SJSA1 (cell line): ENCODE measurements at regions not wholly inside any gene's neighbourhood (a gene's known extent, or its start where the extent isn't known, plus 50 kb on each side); places are given as distances from the start of the nearest gene placed in this dataset.
"Not testable (repeated sequence)": the region's sequence is repeated elsewhere in the genome, so short reads cannot be mapped to it uniquely, and the experiment has no call there.

Source experiments
- DNase-seq, 2 experiments: peaks; one replicate each; pipeline ENCODE4 v3.0.0-alpha.2; 2015 to 2020; ENCODE audit warnings: low spot score in 2 of 2, low read depth in 1 of 2
- H3K27ac ChIP-seq: fragments of 250-450 bp; sonication (Bioruptor Pico); 2 replicates; pipeline ENCODE4 v1.5.1; 2020; ENCODE audit warnings: mild to moderate bottlenecking, moderate library complexity
- H3K27me3 ChIP-seq: fragments of 250-450 bp; sonication (Bioruptor Pico); replicated peaks from 2 replicates; pipeline ENCODE4 v1.5.1; 2020; ENCODE audit warnings: mild to moderate bottlenecking, moderate library complexity
- H3K36me3 ChIP-seq: fragments of 250-450 bp; sonication (Bioruptor Pico); 2 replicates; pipeline ENCODE4 v1.5.1; 2020; ENCODE audit warnings: mild to moderate bottlenecking
- H3K4me1 ChIP-seq: fragments of 250-450 bp; sonication (Bioruptor Pico); replicated peaks from 2 replicates; pipeline ENCODE4 v1.6.1; 2021; ENCODE audit warnings: mild to moderate bottlenecking
- H3K4me3 ChIP-seq: fragments of 250-450 bp; sonication (Bioruptor Pico); 2 replicates; pipeline ENCODE4 v1.5.1; 2020; ENCODE audit warnings: mild to moderate bottlenecking
- H3K9me3 ChIP-seq: fragments of 250-450 bp; sonication (Bioruptor Pico); replicated peaks from 2 replicates; pipeline ENCODE4 v1.5.1; 2020; ENCODE audit warnings: mild to moderate bottlenecking

DNA sequence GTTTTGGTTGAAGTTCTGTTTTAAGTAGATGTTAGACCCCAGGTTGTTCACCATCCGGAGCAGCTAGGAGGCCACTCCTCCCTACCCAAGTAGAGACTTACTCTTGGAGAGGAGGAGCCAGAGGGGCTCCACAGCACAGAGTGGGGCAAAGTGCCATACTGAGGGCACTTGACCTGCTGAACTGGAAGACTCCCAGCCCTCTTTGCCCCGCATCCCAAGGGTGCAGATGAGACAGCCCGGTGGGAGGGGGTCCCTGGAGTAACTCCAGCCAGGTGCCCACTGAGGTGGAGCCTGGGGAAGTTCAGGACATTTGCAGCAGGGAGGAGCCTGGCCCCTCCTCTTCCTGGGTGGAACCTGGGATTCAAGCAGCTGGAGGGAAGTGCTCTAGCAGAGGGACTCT lies 102.1 kb upstream of the GPR6 start:
- Histone ChIP-seq H3K9me3 (0 out of 2 replicates have a peak, but pooled peaks cover 2% of the 10 kb centered on the region), H3K27ac (no peak overlapping the region), H3K4me1 (no peaks in the 10 kb centered on the region), H3K4me3 (no peak overlapping the region), H3K36me3 (no peaks in the 10 kb centered on the region), H3K27me3 (no peaks in the 10 kb centered on the region)
- no peak for DNase-seq

DNA sequence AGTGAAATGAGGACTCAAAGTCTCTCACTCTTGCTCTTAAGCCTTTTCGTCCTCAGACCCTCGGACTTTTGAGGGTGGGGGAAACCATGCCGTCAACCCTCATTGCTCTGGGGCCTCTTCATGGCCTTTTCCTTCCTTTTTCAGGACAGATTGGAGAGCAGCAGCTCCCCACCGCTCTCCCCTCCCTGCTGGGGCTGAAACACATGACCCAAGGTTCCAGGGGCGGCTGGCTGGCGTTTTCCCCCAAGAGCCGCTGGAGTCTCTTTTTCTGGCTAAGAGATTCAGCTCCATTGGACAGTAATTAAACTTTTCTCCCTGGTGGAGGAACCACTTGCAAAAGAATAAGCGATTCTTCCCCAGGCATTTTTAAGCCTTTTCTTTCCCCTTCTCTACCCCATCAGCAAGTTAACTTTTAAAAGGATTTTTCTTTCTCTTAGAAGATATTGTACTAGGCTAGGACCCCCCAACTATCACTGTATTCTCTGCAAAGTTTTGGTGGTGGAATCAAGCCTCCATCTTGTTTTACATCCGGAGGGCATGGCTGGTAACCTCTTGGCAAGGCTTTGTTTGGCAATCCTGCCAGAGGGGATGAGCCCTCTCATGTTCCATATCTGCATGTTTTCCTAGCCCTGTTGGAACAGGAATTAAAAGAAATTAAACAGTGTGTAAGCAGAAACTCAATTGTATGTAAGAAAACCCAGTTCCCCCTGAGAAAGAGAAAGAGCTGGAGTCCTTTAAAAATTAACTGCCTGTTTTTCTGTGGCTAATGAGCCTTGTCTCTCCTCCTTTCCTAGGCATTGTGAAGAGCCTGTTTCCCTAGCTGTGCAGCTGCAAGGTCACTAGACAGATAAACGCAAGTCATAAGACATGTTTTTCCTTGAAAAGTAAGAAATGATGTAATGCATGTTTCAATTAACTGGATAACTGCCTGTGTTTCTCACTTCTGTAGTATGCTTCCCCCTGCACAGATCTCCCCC lies 100.8 kb upstream of the GPR6 start:
- Histone ChIP-seq H3K4me3 (no peak overlapping the region), H3K36me3 (no peaks in the 10 kb centered on the region), H3K27ac (no peak overlapping the region), H3K4me1 (no peaks in the 10 kb centered on the region), H3K27me3 (no peaks in the 10 kb centered on the region), H3K9me3 (0 out of 2 replicates have a peak, but pooled peaks cover 2% of the 10 kb centered on the region)
- no peak for DNase-seq

GRCh38 chr6:109878005-109878690 lies 100.0 kb upstream of the GPR6 start:
- not testable (repeated sequence) for H3K4me3 ChIP-seq, H3K36me3 ChIP-seq, H3K4me1 ChIP-seq, H3K9me3 ChIP-seq, H3K27ac ChIP-seq, DNase-seq, H3K27me3 ChIP-seq

DNA sequence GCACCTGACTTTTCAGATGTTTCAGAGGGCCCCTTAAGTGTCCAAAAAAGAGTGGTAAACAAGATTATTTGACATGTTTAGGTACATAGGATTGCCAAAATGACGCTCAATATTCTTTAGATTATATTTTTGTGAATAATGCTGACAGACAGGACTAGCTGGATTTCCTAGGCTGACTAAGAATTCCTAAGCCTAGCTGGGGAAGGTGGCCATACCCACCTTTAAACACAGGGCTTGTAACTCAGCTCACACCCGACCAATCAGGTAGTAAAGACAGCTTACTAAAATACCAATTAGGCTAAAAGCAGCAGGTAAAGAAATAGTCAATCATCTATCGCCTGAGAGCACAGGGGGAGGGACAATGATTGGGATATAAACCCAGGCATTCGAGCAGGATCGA lies 99.0 kb upstream of the GPR6 start:
- not testable (repeated sequence) for H3K9me3 ChIP-seq, H3K4me3 ChIP-seq, H3K36me3 ChIP-seq, DNase-seq, H3K27ac ChIP-seq, H3K27me3 ChIP-seq, H3K4me1 ChIP-seq

- Histone ChIP-seq H3K9me3 (0 out of 2 replicates have a peak, but pooled peaks cover 2% of the 10 kb centered on the region), H3K36me3 (no peaks in the 10 kb centered on the region), H3K27me3 (no peaks in the 10 kb centered on the region), H3K4me1 (no peaks in the 10 kb centered on the region), H3K27ac (no peak overlapping the region), H3K4me3 (no peak overlapping the region)
- DNase-seq: no peak
These were observed 98.6 kb upstream of the GPR6 start for GRCh38 chr6:109879521-109879920.

DNA sequence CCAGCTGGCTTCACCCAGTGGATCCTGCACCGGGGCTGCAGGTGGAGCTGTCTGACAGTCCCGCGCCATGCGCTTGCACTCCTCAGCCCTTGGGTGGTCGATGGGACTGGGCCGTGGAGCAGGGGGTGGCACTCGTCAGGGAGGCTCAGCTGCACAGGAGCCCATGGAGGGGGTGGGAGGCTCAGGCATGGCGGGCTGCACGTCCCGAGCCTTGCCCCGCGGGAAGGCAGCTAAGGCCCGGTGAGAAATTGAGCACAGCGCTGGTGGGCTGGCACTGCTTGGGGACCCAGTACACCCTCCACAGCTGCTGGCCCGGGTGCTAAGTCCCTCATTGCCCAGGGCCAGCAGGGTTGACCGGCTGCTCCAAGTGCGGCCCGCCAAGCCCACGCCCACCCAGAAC lies 97.0 kb upstream of the GPR6 start:
- not testable (repeated sequence) for H3K36me3 ChIP-seq, H3K9me3 ChIP-seq, H3K4me3 ChIP-seq, H3K4me1 ChIP-seq, H3K27ac ChIP-seq, DNase-seq, H3K27me3 ChIP-seq

DNA sequence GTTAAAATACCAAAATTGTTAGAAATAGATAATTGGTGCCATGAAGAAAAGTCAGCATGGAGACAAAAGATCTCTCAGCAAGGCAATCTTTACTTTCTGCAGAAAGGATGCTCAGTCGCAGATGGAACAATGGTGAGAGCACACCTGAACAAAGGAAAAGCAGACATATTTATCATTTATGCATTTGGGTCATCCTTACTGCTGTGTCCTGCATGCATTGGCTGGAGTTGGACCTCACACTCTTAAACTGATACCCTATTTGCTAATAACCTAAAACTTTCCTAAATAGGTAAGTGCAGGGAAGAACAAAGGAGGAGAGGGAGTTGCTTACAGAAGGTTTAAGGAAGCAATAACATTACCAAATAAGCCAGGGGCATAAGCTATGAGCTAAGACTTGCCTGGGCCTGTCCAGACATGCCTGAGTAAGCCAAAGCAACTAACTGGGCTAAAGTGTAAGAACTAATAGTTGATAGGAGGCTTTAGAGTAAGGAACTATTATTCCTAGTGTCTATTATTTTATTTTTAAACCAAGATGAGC lies 96.1 kb upstream of the GPR6 start:
- not testable (repeated sequence) for H3K4me1 ChIP-seq, DNase-seq, H3K27ac ChIP-seq, H3K9me3 ChIP-seq, H3K4me3 ChIP-seq, H3K36me3 ChIP-seq, H3K27me3 ChIP-seq

DNA sequence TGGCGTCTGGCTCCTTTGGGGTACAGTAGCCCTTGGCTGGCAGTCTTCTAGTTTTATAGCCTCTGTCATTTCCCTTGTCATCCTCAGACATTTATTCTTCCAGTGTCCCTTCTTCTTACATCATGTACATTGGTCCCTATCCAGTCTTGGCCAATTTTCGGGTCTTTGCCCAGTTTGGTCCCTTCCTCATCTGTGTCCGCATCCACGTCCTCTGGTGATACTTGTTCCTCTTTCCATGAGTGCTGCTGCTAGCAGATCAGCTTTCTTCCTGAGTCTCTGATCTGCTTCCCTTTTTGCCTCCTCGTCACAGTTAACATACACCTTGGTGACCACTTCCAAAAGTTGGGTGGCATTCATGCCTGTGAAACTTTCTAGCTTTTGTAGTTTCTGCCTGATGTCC lies 86.2 kb upstream of the GPR6 start:
- no peak for DNase-seq
- Histone ChIP-seq H3K4me3 (no peak overlapping the region), H3K27me3 (no peaks in the 10 kb centered on the region), H3K4me1 (peaks cover 2% of the 10 kb centered on the region; the same call in 1 of the 2 replicates), H3K9me3 (no peaks in the 10 kb centered on the region), H3K27ac (no peak overlapping the region), H3K36me3 (no peaks in the 10 kb centered on the region)

GRCh38 chr6:109892451-109893435 lies 85.4 kb upstream of the GPR6 start:
- Histone ChIP-seq H3K9me3 (no peaks in the 10 kb centered on the region), H3K4me3 (no peak overlapping the region), H3K27me3 (no peaks in the 10 kb centered on the region), H3K36me3 (no peaks in the 10 kb centered on the region), H3K27ac (no peak overlapping the region), H3K4me1 (peaks cover 6% of the 10 kb centered on the region; the same call in 1 of the 2 replicates)
- DNase-seq: no peak

DNA sequence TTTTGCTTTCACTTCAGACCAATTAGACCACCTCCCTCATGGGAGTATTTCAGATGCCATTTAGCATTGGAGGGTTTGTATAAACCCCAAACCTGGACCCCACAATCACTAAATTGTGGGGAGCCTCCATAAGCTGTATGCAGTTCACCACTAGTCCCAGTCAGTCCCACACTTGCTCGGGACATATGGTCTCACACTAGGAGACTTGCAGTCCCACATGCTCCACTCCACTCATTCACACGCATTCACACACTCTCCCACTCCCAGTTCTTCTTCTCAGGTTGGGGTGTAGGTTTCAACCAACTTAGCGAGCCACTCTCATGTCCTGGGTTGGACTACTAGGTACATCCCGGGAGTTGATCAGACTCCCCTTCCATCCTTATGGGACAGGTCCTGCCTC lies 84.5 kb upstream of the GPR6 start:
- DNase-seq: no peak
- no peaks in the 10 kb centered on the region for H3K9me3 ChIP-seq
- H3K36me3 ChIP-seq: no peaks in the 10 kb centered on the region
- no peak overlapping the region for H3K4me3 ChIP-seq
- no peaks in the 10 kb centered on the region for H3K27me3 ChIP-seq
- H3K27ac ChIP-seq: no peak overlapping the region
- H3K4me1 ChIP-seq: peaks cover 6% of the 10 kb centered on the region; the same call in 1 of the 2 replicates

GRCh38 chr6:109894181-109894580 lies 83.9 kb upstream of the GPR6 start:
- no peaks in the 10 kb centered on the region for H3K36me3 ChIP-seq
- H3K27me3 ChIP-seq: no peaks in the 10 kb centered on the region
- peaks cover 6% of the 10 kb centered on the region; the same call in 1 of the 2 replicates for H3K4me1 ChIP-seq
- no peak for DNase-seq
- H3K4me3 ChIP-seq: no peak overlapping the region
- H3K27ac ChIP-seq: no peak overlapping the region
- no peaks in the 10 kb centered on the region for H3K9me3 ChIP-seq

- Histone ChIP-seq H3K4me1 (peaks cover 6% of the 10 kb centered on the region; the same call in 1 of the 2 replicates), H3K4me3 (no peak overlapping the region)
- DNase-seq: peak in 1 of 2 experiments; percentile 21
These were observed 81.8 kb upstream of the GPR6 start for GRCh38 chr6:109896341-109896740.

GRCh38 chr6:109897025-109897424 lies 81.1 kb upstream of the GPR6 start:
- H3K27me3 ChIP-seq: no peaks in the 10 kb centered on the region
- H3K36me3 ChIP-seq: no peaks in the 10 kb centered on the region
- peak in 1 of 2 experiments; percentile 9 for DNase-seq
- H3K4me3 ChIP-seq: no peak overlapping the region
- peaks cover 6% of the 10 kb centered on the region; the same call in 1 of the 2 replicates for H3K4me1 ChIP-seq
- H3K9me3 ChIP-seq: no peaks in the 10 kb centered on the region; the same call in none of the 2 replicates
- peak overlapping the region; percentile 27; the same call in 1 of the 2 replicates for H3K27ac ChIP-seq

More at GRCh38 chr6:109896341-109896740, 81.8 kb upstream of the GPR6 start:
- no peaks in the 10 kb centered on the region for H3K36me3 ChIP-seq
- H3K9me3 ChIP-seq: no peaks in the 10 kb centered on the region; the same call in none of the 2 replicates
- H3K27me3 ChIP-seq: no peaks in the 10 kb centered on the region
- peak overlapping the region; percentile 27; the same call in 1 of the 2 replicates for H3K27ac ChIP-seq
